ENCODE measurements at regions not wholly inside any gene's neighbourhood (a gene's known extent, or its start where the extent isn't known, plus 50 kb on each side); places are given as distances from the start of the nearest gene placed in this dataset.

GRCh38 chr11:80448709-80449108 is 1007.9 kb upstream of the TENM4 start:
- H4K20me1 ChIP-seq (ENCODE audit: insufficient read depth, low read length) = no peaks in the 10 kb centered on the region
- H3K79me2 ChIP-seq (ENCODE audit: insufficient read depth, low read depth, low read length) = no peaks in the 10 kb centered on the region
- ChIA-PET CTCF (ENCODE audit: unreplicated experiment) (no interaction called here), POLR2A (no interaction called here)
- no peaks in the 10 kb centered on the region for H3K9me2 ChIP-seq (ENCODE audit: insufficient read depth, low read length)
- DNase-seq (ENCODE audit: low spot score) = no peak
- H3K36me3 ChIP-seq (ENCODE audit: insufficient read depth, low read length) = no peaks in the 10 kb centered on the region
- no peaks in the 10 kb centered on the region for H3K4me1 ChIP-seq (ENCODE audit: insufficient read depth, low read length, poor library complexity, severe bottlenecking)
- intact Hi-C loops (cut with micrococcal nuclease; ENCODE audit: unreplicated experiment) = no loop called here
- H2AFZ ChIP-seq (ENCODE audit: low read length) = no peak overlapping the region
- no TSS peak for BruUV-seq (replicated peaks)
- no peak overlapping the region for H3K4me3 ChIP-seq (ENCODE audit: low read depth, low read length, poor library complexity, severe bottlenecking)
- H3K4me2 ChIP-seq (ENCODE audit: low read length) = no peak overlapping the region
- no peak for TF ChIP-seq EZH2phosphoT487 (IDR thresholded peaks at IDR 0.05; ENCODE audit: borderline replicate concordance, low read depth, low read length)
- no peak for TF ChIP-seq CTCF (conservative IDR thresholded peaks at IDR 0.05; ENCODE audit: low read length)
- no peak overlapping the region for H3K27ac ChIP-seq (ENCODE audit: low read depth, low read length, poor library complexity, severe bottlenecking)
- H3K9me3 ChIP-seq (ENCODE audit: low read length) = no peaks in the 10 kb centered on the region

- Histone ChIP-seq H4K20me1 (ENCODE audit: insufficient read depth, low read length) (no peaks in the 10 kb centered on the region), H3K79me2 (ENCODE audit: insufficient read depth, low read depth, low read length) (no peaks in the 10 kb centered on the region), H3K9me3 (ENCODE audit: low read length) (no peaks in the 10 kb centered on the region), H3K4me2 (ENCODE audit: low read length) (no peak overlapping the region), H3K36me3 (ENCODE audit: insufficient read depth, low read length) (no peaks in the 10 kb centered on the region), H3K9me2 (ENCODE audit: insufficient read depth, low read length) (no peaks in the 10 kb centered on the region), H2AFZ (ENCODE audit: low read length) (no peak overlapping the region), H3K4me3 (ENCODE audit: low read depth, low read length, poor library complexity, severe bottlenecking) (no peak overlapping the region), H3K27ac (ENCODE audit: low read depth, low read length, poor library complexity, severe bottlenecking) (no peak overlapping the region), H3K4me1 (ENCODE audit: insufficient read depth, low read length, poor library complexity, severe bottlenecking) (no peaks in the 10 kb centered on the region)
- TF ChIP-seq CTCF (conservative IDR thresholded peaks at IDR 0.05; ENCODE audit: low read length) = no peak
- no peak for TF ChIP-seq EZH2phosphoT487 (IDR thresholded peaks at IDR 0.05; ENCODE audit: borderline replicate concordance, low read depth, low read length)
- DNase-seq (ENCODE audit: low spot score) = no peak
- CTCF ChIA-PET (ENCODE audit: unreplicated experiment) = no interaction called here
- intact Hi-C loops (cut with micrococcal nuclease; ENCODE audit: unreplicated experiment) = no loop called here
- POLR2A ChIA-PET = no interaction called here
- no TSS peak for BruUV-seq (replicated peaks)
Observed at GRCh38 chr11:80443177-80443576, 1002.3 kb upstream of the TENM4 start.

- TF ChIP-seq CTCF (conservative IDR thresholded peaks at IDR 0.05; ENCODE audit: low read length) (no peak), EZH2phosphoT487 (IDR thresholded peaks at IDR 0.05; ENCODE audit: borderline replicate concordance, low read depth, low read length) (no peak)
- DNase-seq (ENCODE audit: low spot score) = no peak
- ChIA-PET CTCF (ENCODE audit: unreplicated experiment) (no interaction called here), POLR2A (no interaction called here)
- BruUV-seq (replicated peaks) = no TSS peak
- Histone ChIP-seq H3K27ac (ENCODE audit: low read depth, low read length, poor library complexity, severe bottlenecking) (no peak overlapping the region), H3K4me3 (ENCODE audit: low read depth, low read length, poor library complexity, severe bottlenecking) (no peak overlapping the region), H3K4me1 (ENCODE audit: insufficient read depth, low read length, poor library complexity, severe bottlenecking) (no peaks in the 10 kb centered on the region), H4K20me1 (ENCODE audit: insufficient read depth, low read length) (no peaks in the 10 kb centered on the region), H3K9me3 (ENCODE audit: low read length) (no peaks in the 10 kb centered on the region), H2AFZ (ENCODE audit: low read length) (no peak overlapping the region), H3K4me2 (ENCODE audit: low read length) (no peak overlapping the region), H3K36me3 (ENCODE audit: insufficient read depth, low read length) (no peaks in the 10 kb centered on the region), H3K79me2 (ENCODE audit: insufficient read depth, low read depth, low read length) (no peaks in the 10 kb centered on the region), H3K9me2 (ENCODE audit: insufficient read depth, low read length) (no peaks in the 10 kb centered on the region)
- intact Hi-C loops (cut with micrococcal nuclease; ENCODE audit: unreplicated experiment) = no loop called here
Observed at GRCh38 chr11:80441821-80442220, 1001.0 kb upstream of the TENM4 start.
